Stimulated activated CD4-positive, alpha-beta T cell treated with anti-CD3 and anti-CD28 coated beads, Interleukin-2, amount 100 ng/mL, for 48 hours (primary cell): ENCODE measurements at regions not wholly inside any gene's neighbourhood (a gene's known extent, or its start where the extent isn't known, plus 50 kb on each side); places are given as distances from the start of the nearest gene placed in this dataset.
"Not testable (repeated sequence)": the region's sequence is repeated elsewhere in the genome, so short reads cannot be mapped to it uniquely, and the experiment has no call there.

Source experiments
- DNase-seq, 2 donors: peaks; one replicate each; pipeline ENCODE4 v3.0.0-alpha.2; 2020

DNA sequence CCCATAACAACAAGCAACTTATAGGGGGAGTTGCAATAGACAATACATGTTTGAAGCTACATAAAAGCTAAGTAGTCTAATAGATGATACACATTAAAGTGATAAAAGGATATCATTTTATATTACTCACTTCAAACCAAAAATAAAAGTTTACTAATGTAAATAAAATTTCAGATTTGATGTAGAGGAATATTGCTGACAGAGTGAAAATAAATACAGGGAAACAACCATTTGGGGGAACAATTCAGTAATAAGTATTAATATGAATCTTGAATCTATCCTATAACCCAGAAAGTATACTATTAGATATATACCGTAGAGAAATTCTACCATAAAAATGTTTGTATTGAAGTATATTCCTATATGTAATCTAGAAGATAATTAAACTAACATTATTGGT is 1248.9 kb upstream of the EPHA6 start:
- DNase-seq, result no peak

DNA sequence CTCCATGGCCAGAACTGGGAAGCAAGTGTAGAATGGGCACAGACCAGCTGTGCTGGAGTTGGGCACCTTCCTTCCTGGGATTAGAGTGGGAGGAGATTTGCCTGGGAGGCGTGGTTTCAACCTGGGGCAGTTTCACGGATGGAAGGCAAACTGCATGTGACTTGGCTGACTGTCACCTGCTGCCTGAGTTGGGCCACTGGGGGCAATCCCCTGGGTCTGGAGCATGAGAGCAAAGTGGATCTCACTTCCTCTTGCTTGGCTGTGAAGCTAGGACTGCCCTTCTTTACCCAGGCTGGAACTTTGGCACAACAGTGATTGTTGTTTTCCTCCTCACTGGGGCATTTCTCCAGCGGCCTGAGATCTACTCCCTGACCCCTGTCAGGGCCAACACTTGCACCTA is 1247.0 kb upstream of the EPHA6 start:
- no peak for DNase-seq

DNA sequence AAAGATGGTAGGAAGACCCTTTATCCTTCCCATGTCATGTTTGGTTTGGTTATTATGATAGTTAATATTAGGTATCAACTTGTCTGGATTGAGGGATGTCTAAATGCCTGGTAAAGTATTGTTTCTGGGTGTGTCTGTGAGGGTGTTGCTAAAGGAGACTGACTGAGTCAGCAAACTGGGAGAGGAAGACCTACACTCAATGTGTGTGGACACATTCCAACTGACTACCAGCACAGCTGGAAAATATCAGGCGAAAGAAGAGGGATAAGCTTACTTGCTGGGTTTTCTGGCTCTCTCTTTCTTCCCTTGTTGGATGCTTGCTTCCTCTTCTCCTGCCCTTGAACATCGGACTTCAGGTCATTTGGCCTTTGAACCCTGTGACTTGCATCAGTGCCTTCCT is 1227.6 kb upstream of the EPHA6 start:
- DNase-seq, result no peak

DNA sequence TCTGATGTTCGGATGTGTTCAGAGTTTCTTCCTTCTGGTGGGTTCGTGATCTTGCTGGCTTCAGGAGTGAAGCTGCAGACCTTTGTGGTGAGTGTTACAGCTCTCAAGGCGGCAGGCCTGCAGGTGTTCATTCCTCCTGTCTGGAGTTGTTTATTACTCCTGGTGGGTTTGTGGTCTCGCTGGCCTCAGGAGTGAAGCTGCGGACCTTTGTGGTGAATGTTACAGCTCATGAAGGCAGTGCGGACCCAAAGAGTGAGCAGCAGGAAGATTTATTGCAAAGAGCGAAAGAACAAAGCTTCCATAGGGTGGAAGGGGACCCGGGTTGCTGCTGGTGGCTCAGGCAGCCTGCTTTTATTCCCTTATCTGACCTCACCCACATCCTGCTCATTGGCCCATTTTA is 1226.8 kb upstream of the EPHA6 start:
- not testable (repeated sequence) for DNase-seq

DNA sequence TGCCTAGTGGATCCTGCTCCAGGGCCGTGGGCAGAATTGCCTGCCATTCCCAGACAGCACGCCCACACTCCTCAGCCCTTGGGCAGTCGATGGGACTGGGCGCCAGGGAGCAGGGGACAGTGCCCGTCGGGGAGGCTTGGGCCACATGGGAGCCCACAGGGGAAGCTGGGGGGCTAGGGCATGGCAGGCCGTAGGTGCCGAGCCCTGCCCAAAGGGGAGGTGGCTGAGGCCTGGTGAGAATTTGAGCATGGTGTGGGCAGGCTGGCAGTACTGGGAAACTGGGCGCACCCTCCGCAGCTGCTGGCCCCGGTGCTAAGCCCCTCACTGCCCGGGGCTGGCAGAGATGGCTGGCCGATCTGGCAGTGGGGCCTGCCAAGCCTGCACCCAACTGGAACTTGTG is 1225.9 kb upstream of the EPHA6 start:
- no peak for DNase-seq

DNA sequence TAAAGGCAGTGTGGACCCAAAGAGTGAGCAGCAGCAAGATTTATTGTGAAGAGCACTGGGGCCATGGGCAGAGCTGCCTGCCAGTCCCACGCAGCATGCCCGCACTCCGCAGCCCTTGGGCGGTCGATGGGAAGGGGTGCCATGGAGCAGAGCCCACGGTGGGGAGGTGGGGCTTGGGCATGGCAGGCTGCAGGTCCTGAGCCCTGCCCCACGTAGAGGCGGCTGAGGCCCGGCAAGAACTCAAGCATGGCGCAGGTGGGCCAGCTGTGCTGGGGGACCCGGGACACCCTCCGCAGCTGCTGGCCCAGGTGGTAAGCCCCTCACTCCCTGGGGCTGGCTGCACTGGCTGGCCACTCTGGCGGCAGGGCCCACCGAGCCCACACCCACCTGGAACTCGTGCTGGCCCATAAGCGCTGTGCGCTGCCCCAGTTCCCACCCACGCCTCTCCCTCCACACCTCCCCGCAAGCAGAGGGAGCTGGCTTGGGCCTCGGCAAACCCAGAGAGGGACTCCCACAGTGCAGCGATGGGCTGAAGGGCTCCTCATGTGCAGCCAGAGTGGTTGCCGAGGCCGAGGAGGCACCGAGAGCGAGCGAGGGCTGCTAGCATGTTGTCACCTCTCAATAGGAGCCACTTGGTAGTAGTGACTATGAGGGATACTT is 1218.8 kb upstream of the EPHA6 start:
- DNase-seq, result no peak

DNA sequence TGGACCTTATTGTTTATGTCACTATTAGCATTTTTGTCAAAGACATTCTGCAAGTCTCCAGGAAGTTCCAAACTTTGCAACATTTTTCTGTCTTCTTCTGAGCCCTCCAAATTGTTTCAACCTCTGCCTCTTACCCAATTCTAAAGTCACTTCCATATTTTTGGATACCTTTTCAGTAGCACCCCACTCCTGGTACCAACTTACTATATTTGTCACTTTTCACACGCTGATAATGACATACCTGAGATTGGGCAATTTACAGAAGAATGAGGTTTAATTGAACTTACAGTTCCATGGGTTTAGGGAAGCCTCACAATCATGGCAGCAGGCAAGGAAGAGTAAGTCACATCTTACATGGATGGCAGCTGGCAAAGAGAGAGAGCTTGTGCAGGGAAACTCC is 1206.5 kb upstream of the EPHA6 start:
- DNase-seq, result no peak

DNA sequence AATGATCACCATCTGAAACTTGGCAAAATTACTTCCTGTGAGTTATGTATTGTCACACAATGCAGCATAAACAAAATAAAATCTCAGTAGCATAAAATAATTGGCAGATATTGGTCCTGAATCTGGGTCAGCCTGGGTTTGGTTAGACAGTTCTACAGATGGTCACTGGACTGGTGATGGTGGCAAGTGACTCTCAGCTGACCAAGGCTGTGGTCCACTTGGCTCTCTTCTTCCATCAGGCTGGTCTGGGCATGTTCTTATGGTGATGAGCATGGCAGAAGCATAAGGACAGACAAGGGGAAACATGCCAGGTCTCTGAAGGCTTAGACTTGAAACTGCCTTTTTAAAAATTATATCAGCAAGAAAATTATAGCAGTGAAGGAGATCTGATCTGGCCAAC is 1205.0 kb upstream of the EPHA6 start:
- no peak for DNase-seq

DNA sequence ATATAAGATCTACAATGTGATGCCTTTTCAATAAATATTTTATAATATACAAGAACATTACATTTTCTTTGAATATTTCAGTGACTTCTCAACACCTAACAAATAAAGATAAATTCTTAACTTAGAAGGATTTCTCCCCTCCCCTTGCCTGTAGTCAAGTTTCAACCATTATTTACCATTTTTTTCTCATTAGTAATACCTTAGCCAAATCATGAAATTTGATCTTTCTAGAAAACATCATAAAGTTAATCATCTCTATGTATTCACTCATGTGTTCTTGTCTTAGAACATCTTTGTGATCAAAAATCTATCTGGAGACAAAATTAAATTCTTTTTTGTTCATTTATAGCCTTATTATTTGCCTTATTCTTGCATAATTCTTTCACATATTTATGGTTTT is 1201.8 kb upstream of the EPHA6 start:
- no peak for DNase-seq

DNA sequence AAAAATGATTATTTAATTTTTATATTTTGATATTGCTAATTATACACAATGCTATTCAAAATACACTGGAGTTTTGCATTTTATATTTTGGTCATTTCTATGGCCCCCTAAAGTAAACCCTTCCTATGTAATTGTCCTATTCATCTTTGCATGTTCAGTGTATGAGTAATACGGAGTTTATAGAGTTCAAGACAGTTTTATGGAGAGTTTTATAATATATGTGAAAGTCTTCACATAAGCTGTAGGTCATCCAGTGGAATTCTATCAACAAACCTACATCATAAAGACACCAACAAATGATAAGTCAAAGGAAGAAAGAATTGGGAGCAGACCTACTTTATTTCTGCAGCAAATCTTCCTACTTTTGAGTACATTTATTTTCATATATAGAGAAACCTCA is 1200.4 kb upstream of the EPHA6 start:
- DNase-seq, result no peak

DNA sequence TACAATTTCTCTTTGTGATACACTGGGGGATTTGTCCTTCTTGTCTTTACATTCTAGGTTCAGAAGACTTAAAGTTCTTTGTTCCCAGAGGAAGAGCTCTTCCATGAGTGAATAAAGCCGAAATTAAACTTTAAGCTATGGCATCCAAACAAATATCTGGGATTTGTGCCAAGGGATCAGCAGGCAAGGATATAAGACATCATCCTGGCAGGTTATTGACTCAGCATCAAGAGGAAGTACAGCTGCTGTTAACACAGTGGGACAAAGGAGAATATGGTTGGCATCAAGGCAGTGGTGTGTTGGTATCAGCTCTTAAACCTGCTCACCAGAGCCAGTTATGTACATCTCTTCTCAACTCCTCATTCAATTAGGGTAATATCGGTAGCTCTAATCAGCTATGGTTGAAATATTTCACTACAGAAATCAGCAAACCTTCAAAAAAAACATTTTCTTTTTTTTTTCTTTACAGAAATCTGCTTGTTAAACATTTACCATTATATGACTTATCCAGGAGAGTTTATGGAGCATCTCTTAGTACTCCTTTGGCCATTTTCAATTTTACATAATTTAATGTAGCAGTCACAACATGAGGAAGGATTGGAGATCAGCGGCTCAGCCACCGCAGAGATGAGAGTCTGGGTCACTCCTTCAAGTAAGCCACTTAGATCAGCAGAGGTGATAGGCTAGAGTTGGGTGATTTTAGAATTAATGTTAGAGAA is 1198.6 kb upstream of the EPHA6 start:
- no peak for DNase-seq

DNA sequence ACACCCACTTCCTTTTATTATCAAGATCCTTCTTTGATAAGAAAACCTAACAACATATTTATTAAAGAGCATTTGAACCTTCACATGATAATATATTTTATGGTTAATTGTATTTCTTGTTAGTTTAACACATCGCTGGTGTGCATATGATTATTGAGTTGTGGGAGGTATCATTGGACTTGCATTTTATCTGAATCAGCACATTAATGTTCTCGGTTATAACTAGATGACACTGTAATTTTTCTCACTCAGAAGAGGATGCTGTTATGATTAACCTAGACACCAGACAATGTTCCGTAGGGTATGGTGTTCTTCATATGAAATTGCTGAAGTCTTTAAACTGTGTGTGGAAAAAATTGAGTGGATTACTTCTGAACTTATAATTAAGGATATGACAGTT is 1188.3 kb upstream of the EPHA6 start:
- no peak for DNase-seq

DNA sequence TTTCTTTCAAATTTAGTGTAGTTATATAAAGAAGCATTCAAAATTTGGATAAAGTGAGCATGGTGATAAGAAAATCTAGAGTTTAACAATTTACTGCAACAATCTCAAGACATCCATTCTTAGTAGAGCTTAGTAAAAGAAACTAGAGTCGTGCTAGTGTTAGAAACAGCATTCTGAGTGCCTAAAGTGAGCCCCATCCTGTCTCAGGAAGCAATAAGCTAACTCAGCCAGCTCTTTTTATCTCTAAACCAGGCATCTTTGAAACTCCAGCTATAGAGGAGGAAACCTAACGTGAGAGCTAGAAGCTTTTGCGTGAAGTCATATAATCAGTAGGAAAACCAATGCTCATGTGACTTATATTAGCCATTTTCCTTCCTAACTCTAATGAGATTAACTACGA is 1187.1 kb upstream of the EPHA6 start:
- DNase-seq, result no peak

DNA sequence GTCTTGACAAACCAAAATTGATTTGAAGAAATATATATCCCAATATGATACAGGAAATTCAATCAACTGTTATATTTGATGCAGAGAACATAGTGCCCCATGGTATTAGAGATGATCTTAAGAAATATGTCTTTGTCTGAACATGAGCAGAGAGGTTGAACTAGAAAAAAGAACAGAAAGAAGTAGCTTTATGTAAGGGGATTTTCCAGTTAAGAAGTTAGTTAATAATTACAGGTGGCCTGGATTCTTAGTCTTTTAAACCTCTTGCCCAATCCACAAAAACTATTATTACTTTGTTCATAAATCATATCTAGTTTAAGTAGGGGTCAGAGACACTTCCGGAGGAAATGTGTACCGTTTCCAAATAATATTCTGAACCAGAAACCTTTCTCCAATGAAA is 1186.7 kb upstream of the EPHA6 start:
- no peak for DNase-seq

DNA sequence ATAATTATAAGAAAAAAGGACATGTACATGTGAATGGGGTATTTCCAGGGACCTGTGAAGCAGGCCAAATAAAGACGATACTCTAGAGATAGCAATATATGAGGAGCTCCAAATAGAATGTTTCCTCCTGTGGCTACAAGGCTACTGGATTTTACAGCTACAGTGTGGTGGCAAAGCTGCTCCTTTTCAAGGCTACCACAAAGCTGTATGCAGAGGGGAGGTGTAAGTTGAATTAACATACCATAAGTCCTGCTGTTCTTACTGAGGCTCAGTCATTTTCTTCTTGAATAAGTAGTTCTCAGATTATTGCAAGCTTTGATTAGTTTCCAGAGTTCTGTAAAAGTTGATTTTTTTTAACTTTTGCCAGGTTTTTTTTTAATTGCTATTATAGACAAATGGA is 1184.6 kb upstream of the EPHA6 start:
- DNase-seq, result no peak

DNA sequence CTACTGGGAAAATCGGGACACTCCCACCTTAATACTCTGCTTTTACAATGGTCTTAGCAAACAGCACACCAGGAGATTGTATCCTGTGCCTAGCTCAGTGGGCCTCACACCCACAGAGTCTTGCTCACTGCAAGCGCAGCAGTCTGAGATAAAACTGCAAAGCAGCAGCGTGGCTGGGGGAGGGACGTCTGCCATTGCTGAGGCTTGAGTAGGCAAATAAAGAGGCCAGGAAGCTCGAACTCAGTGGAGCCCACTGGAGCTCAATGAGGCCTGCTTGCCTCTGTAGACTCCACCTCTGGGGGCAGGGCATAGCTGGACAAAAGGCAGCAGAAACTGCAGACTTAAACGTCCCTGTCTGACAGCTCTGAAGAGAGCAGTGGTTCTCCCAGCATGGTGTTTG is 1169.1 kb upstream of the EPHA6 start:
- no peak for DNase-seq

DNA sequence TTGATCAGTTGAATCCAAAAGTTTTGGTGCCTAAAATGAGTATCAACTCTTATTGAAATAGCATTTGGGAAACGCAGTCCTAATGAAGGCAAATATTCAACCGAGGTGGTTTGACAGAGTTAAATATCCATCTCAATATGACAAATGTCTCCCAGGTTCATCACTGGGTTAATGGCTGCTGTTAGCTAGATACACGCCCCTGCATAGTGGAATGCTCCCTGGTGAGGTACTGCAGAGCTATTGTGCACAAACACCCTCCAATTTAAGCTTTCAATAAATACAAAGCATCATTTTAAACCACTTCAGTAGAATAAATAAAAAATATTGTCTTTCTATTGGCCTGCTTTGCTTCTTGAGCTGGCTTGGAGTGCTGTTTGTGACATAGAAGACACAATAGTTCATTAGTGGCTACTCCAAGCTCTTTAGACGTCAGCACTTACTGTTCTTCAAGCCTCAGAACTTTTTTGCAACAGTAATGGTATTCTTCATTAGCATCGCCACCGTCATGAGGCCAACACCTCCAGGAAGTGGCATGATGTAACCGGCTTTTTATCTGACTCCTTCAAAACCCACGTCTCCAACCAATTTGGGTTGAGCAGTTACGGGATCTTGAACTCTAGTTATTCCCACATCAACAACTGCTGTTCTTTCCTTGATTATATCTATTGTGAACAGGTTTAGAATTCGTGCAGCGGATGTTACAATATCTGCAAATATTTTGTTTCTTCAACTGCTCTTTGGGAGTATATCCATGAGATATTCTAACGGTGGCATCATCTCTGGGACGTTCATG is 1159.6 kb upstream of the EPHA6 start:
- no peak for DNase-seq

DNA sequence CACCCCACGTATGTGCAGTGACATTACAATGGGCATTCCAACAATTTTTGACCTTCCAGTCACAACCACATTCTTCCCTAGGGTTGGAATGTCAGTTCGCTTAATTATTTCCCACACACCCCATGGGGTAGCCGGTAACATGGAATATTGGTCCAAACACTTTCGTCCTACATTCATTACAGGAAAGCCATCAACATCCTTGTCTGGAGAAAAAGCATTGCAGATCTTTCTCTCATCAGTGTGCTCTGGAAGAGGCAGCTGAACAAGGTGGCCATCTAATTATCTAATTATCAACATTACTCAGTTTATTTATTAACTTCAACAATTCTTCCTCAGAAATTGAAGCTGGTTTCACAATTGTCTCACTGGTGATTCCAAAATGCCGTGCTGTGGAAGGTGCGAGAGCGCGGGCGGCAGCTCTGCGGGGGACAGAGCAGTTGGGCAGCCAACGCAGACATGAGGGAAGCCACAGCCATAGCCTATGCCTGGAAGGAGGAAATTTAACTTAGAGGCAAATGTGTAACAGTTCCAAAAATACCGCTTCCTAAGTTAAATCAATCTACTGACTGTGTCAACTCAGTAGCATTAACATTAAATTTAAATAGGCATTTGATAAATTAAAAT is 1158.9 kb upstream of the EPHA6 start:
- DNase-seq, result no peak

DNA sequence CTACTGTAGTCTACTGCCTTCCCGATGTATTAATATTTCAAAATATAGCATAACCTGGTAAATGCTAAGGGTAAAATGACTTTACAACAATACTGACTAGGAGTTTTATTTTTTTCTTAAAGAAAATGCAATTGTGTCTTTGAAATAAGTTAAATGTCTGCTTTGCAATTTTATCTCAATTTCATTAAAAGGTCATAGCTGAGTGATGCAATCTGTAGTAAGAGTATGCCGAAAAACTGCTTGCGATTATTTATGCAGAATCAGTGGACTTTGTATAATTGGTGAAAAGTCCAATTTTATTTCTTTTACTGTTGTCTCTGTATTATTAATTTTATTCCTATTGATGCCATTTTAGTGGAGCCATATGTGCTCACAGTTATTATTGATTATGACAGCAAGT is 1143.6 kb upstream of the EPHA6 start:
- no peak for DNase-seq

DNA sequence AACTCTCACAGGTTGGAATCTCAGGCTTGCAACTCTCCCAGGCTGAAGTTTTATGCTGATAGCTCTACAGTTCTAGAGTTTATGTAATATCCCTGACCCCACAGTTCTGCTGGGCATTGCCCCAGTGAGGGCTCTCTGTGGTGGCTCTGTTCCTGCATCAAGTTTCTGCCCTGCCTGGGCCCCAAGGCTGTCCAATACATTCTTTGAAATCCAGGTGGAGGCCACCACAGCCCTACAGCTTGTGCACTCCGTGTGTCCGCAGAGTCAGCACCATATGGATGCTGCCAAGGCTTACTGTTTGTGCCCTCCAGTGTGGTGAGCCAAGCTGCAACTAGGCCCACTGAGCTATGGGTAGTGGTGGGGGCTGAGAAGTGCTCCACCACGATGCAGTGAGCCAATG is 1141.2 kb upstream of the EPHA6 start:
- DNase-seq, result no peak

DNA sequence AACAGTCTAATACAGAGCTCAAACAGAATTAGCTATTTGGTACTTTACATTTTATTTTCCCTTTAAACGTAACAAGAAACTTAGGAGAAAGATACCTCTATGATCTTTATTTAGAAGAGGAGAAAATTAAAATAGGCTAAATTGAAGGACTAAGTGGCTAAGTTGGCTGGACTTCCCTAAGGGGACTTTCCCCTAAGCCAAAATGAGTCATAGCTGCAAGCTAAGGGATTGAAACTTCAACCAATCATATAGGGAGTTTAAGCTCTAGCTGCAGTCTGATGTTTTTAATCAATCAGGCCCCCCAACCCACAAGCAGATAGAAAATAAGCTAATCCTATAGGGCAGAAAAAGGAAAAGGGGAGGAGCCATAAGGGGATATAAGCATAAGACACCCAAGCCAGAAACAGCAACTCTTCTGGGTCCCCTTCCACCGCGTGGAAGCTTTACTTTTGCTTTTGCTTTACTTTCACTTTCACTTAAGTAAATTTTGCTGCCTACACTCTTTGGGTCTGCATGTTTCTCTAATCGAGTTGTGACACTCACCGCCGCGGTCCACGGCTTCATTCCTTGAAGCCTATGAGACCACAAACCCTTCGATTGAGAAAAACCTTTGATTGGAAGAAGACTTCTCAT is 1108.5 kb upstream of the EPHA6 start:
- DNase-seq, result no peak

DNA sequence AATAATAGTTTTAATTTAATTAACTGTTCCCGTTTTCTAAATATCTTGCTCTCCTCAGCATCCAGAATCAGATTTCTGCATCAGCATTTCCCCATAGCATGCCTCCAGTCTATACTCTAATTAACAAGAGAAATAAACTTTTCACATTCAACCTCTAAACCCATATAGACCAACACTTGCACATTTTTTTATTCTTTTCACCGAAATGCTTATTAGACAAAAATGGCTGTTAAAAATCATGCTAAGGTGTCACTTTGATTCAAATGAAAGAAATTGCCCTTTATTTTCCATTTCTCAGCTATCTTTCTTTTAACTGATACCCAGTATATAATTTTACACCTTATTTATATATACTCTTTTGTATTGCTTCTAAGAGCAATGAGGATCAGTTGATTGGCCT is 1107.1 kb upstream of the EPHA6 start:
- no peak for DNase-seq

DNA sequence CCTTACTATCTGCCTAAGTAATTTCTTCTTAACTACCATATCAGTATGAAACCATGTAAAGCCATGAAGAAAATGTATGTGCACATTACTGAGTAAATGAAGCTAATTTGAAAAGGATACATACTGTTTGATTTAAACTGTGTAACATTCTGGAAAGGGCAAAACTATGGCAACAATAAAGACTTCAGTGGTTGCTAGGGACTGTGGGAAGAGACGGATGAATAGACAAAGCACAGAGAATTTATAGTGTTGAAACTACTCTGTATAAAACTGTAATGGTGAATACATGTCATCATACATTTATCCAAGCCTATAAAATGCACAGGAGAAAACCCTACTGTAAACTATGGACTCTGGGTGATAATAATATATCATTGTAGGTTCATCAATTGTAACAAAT is 1103.7 kb upstream of the EPHA6 start:
- no peak for DNase-seq
